Cardiac muscle cell (in vitro differentiated cells and primary cell): ENCODE measurements at regions not wholly inside any gene's neighbourhood (a gene's known extent, or its start where the extent isn't known, plus 50 kb on each side); places are given as distances from the start of the nearest gene placed in this dataset.

Experiments used
- DNase-seq, 2 donors: peaks; one replicate each; pipeline versions ENCODE4 v3.0.0 to v3.0.0-alpha.2; 2010 to 2017; ENCODE audit warnings: low read depth in 1 of 2, low spot score in 1 of 2
- H3K27ac ChIP-seq: fragments of 200-600 bp; sonication (generic); 2 replicates; pipeline ENCODE4 v1.5.1; 2016
- H3K27me3 ChIP-seq: fragments of 200-600 bp; sonication (generic); 2 replicates; pipeline ENCODE4 v1.6.0; 2016; ENCODE audit warnings: control low read depth
- H3K36me3 ChIP-seq: fragments of 200-600 bp; sonication (generic); 2 replicates; pipeline ENCODE4 v1.5.1; 2016; ENCODE audit warnings: control low read depth
- H3K4me1 ChIP-seq: fragments of 200-600 bp; sonication (generic); 2 replicates; pipeline ENCODE4 v1.8.1; 2017; ENCODE audit warnings: low read depth, mild to moderate bottlenecking, mixed run types
- H3K4me3 ChIP-seq: fragments of 200-600 bp; sonication (generic); 2 replicates; pipeline ENCODE4 v1.5.1; 2016; ENCODE audit warnings: mild to moderate bottlenecking
- H3K9me3 ChIP-seq: fragments of 200-600 bp; sonication (generic); 2 replicates; pipeline ENCODE4 v1.5.1; 2017; ENCODE audit warnings: low read depth, mild to moderate bottlenecking, control low read depth
- CTCF ChIP-seq: IDR thresholded peaks from 2 replicates; pipeline ENCODE4 v1.5.1; 2012; ENCODE audit warnings: low read depth, mild to moderate bottlenecking, low read length

GRCh38 chr20:57809149-57809548, 99.3 kb upstream of the PMEPA1 start:
- no peak for DNase-seq
- H3K27ac ChIP-seq, result no peak overlapping the region
- no peak overlapping the region for H3K4me3 ChIP-seq
- no peaks in the 10 kb centered on the region for H3K9me3 ChIP-seq
- no peaks in the 10 kb centered on the region for H3K36me3 ChIP-seq
- H3K27me3 ChIP-seq, result no peaks in the 10 kb centered on the region
- no peaks in the 10 kb centered on the region for H3K4me1 ChIP-seq
- no peak for TF ChIP-seq CTCF

- H3K36me3 ChIP-seq, result no peaks in the 10 kb centered on the region
- H3K27ac ChIP-seq, result no peak overlapping the region
- H3K4me1 ChIP-seq, result no peaks in the 10 kb centered on the region
- no peak for DNase-seq
- no peaks in the 10 kb centered on the region for H3K9me3 ChIP-seq
- H3K27me3 ChIP-seq, result no peaks in the 10 kb centered on the region
- H3K4me3 ChIP-seq, result no peak overlapping the region
- TF ChIP-seq CTCF, result no peak
Observed at GRCh38 chr20:57808264-57809070, 98.7 kb upstream of the PMEPA1 start.

- H3K27ac ChIP-seq, result no peak overlapping the region
- no peaks in the 10 kb centered on the region for H3K9me3 ChIP-seq
- no peaks in the 10 kb centered on the region for H3K27me3 ChIP-seq
- peak in 1 of 2 donors; percentile 70 for DNase-seq
- no peaks in the 10 kb centered on the region for H3K4me1 ChIP-seq
- H3K4me3 ChIP-seq, result no peak overlapping the region
- TF ChIP-seq CTCF, result no peak
- H3K36me3 ChIP-seq, result no peaks in the 10 kb centered on the region
Observed at GRCh38 chr20:57807401-57808263, 97.8 kb upstream of the PMEPA1 start.

- H3K4me3 ChIP-seq, result no peak overlapping the region
- no peaks in the 10 kb centered on the region for H3K36me3 ChIP-seq
- no peak overlapping the region for H3K27ac ChIP-seq
- H3K4me1 ChIP-seq, result no peaks in the 10 kb centered on the region
- DNase-seq, result no peak
- no peaks in the 10 kb centered on the region for H3K9me3 ChIP-seq
- no peaks in the 10 kb centered on the region for H3K27me3 ChIP-seq
- no peak for TF ChIP-seq CTCF
Observed at GRCh38 chr20:57806975-57807374, 97.2 kb upstream of the PMEPA1 start.

GRCh38 chr20:57806476-57806875, 96.7 kb upstream of the PMEPA1 start:
- Histone ChIP-seq H3K9me3 (no peaks in the 10 kb centered on the region), H3K4me3 (no peak overlapping the region), H3K27ac (no peak overlapping the region), H3K4me1 (no peaks in the 10 kb centered on the region), H3K27me3 (no peaks in the 10 kb centered on the region), H3K36me3 (no peaks in the 10 kb centered on the region)
- DNase-seq, result no peak
- TF ChIP-seq CTCF, result no peak
